ENCODE measurements at regions not wholly inside any gene's neighbourhood (a gene's known extent, or its start where the extent isn't known, plus 50 kb on each side); places are given as distances from the start of the nearest gene placed in this dataset.

GRCh38 chr4:122309988-122310626 lies 68.7 kb upstream of the ADAD1 start:
- DNase-seq: peak; percentile 17

- DNase-seq: no peak
Observed at GRCh38 chr4:122313006-122313646, 65.7 kb upstream of the ADAD1 start.

DNA sequence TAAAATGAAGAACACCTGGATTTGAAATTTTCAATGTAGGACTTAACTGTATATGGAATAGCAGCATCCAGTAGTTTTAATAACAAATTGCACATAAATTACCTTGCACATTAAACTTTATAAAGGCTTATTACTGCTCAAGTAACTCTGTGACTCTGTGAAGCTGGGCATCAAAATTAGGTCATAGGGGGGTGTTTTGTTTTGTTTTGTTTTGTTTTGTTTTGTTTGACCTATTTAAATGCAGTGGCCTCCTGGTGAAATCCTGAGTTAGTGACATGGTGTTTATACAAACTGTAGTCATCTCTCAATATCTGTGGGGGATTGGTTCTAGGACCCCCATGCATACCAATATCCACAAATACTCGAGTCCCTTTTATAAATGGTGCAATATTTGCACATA lies 51.9 kb upstream of the ADAD1 start:
- DNase-seq: no peak

- DNase-seq: no peak
Observed at GRCh38 chr4:122328893-122329292, 49.9 kb upstream of the ADAD1 start.
